HG03571 (cell line): ENCODE measurements at regions not wholly inside any gene's neighbourhood (a gene's known extent, or its start where the extent isn't known, plus 50 kb on each side); places are given as distances from the start of the nearest gene placed in this dataset.
"Not testable (repeated sequence)": the region's sequence is repeated elsewhere in the genome, so short reads cannot be mapped to it uniquely, and the experiment has no call there.

Experiments
- ATAC-seq: cut with Tn5 transposase; IDR thresholded peaks from one replicate; pipeline ENCODE4 v1.9.1; 2021; ENCODE audit not compliant: unreplicated experiment

GRCh38 chr17:20840987-20841865 lies 201.6 kb downstream of the USP22 start:
- ATAC-seq, result not testable (repeated sequence)

DNA sequence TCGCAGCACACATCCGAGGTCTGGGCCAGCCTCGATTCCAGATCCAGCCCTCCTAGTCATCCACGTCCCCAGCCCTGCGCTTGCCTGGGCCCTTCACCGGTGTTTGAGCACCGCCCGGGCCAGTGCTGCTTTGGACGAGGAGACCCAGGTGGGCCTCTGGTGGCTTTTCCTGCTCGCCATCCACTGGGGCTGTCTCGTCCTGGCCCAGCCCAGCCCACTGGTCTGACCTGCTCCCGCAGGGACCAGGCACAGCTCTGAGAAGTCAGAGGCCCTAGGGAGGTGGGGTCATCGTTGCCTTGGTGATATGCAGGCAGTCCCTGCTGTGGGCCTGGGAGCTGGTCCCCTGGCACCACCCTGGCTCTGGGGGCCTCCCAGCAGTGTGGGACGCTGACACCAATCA lies 200.8 kb downstream of the USP22 start:
- ATAC-seq, result not testable (repeated sequence)

DNA sequence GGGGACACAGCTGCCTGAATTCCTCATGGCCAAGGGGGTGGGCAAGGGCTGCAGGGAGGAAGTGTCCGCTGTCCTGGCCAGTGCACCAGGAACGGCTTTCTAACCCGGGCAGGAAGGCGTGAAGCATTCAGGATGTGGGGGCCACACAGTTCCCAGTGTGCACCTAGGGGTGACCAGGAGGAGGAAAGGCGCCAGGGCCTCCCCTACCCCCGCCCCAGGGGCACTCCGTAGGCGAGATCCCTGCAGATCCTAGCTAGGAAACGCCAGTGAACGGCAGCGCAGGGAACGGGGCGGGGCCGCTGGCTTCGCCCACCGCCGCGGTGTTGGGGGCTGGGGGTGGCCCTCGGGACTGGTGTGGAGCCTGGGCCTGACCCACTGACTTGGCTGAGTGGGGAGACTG lies 199.6 kb downstream of the USP22 start:
- not testable (repeated sequence) for ATAC-seq

DNA sequence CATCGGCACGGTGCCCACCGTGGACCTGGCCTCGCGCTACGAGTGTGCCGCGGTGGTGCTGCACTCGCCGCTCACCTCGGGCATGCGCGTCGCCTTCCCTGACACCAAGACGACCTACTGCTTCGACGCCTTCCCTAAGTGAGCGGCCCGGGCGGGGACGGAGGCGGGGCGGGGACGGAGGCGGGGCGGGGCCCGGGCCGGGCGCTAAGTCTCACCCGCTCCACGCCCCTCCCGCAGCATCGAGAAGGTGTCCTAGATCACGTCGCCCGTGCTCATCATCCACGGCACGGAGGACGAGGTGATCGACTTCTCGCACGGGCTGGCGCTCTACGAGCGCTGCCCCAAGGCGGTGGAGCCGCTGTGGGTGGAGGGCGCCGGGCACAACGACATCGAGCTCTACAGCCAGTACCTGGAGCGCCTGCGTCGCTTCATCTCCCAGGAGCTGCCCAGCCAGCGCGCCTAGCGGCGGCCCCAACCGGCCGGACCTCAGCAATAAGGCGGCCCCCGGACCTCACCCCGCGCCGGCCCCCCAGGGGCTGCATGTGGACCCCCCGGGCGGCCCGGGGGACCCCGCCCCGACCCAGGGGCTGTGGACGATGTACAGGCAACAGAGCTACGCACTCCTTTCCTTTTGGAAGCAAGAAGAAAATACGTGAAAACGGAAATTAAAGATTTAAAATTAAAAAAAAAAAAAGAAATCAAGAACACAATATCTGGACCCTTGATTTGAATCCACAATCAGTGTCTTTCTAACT lies 198.8 kb downstream of the USP22 start:
- not testable (repeated sequence) for ATAC-seq

DNA sequence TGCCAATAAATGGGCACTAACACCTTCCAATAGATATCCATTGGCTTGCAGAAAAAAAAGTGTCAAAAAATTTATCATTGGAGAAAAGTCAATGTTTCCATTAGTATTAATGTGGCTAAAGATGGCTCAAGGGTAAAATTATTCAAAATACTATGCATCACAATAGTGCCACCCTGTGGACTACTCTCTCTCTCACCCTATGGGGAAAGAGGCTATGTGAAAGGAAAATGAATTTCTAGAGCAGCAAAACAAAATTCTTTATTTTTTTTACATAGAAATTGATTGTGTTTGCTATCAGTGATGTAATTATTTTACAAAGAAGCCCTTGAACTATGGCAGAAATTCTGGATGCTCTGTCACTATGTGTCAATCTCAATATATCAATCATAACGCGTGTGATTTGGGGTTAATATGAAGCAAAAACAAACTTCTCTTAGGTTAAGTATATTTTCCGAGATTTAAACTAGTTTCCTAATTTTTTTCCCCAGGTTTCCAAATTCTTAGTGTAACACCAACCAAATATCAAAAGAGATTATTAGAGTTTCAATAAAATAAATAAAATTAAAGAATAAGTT lies 193.9 kb downstream of the USP22 start:
- not testable (repeated sequence) for ATAC-seq

DNA sequence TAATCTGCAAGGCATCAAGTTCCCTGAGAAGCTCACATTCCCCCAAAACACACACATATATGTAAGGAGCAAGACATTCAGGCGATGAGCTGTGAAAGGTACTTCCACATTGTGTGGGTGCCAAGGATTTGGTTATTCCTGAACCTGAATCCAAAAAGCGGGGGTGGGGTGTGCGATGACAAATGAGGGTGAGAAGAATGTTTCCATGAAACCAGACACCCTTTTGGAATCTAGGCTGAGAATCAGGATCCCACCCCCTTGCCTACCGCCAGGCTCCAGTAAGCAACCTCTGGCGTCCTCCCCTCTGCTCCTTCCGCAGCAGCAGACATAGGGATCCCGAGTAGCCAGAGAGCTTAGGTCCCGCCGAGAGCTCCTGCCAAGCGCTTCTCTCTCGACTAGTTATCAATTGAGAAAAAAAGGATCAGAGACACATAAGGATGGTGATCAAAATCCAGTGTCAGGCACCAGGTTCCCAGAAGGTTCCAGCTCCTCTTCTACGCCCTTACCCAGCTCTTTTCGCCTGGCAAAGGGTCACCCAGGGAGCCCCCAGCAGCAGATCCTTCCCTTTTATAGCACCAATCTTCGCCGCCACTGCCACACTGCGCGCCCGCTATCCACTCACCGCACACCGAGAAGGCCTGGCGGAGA lies 191.1 kb downstream of the USP22 start:
- ATAC-seq, result not testable (repeated sequence)

DNA sequence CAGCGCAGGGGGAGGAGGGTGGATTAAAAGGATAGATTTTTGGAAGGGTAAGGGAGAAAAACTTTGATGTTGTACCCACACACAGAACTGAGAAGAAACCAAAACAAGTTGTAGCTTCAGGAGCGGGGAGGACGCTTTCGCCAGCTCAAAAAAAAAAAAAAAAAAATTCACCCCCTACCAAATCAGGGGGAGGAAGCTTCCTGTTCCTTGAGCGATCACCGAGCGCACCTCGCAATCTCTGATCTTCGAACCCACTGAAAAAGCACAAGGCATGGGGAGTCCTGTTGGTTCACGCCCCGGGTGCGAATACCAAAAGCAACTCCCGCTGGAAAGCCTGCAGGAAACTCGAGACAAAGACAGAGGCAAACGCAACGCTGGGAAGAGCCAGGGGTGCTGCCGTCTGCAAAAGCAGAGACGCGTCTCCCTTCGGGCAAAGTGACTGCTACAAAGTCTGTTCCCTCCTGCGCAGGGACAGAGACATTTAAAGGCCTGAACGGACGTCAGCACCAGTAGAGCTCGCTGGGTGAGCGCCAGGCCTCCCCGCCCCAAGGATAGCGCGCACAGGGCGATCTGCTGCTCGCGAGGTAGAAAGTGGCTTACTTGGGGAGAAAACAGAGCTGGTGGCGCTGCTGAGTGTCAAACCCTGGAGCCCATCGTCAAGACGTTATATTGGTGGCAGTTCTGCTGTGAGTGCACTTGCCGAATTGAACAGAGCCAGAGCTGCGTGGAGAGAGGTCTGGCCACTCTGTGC lies 190.4 kb downstream of the USP22 start:
- ATAC-seq, result no peak

DNA sequence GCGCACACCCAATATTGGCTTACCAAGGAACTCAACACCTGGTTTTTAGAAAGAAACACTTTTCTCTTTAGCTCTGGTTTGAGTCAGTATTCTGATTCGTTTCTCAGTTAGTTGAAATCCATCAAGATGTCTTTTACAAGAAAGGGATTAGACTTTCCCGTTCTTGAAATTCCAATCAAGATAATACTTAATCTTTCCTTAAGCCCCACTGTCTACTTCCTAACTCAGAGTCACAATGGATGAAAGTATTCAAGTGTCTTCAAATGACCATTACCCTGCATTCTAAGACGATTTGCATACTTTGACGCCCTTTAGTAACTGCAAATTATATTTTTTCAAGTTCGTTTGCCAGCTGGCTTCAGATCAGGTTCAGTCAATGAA lies 189.8 kb downstream of the USP22 start:
- no peak for ATAC-seq

- not testable (repeated sequence) for ATAC-seq
These were observed 186.8 kb downstream of the USP22 start for GRCh38 chr17:20855910-20856470.

DNA sequence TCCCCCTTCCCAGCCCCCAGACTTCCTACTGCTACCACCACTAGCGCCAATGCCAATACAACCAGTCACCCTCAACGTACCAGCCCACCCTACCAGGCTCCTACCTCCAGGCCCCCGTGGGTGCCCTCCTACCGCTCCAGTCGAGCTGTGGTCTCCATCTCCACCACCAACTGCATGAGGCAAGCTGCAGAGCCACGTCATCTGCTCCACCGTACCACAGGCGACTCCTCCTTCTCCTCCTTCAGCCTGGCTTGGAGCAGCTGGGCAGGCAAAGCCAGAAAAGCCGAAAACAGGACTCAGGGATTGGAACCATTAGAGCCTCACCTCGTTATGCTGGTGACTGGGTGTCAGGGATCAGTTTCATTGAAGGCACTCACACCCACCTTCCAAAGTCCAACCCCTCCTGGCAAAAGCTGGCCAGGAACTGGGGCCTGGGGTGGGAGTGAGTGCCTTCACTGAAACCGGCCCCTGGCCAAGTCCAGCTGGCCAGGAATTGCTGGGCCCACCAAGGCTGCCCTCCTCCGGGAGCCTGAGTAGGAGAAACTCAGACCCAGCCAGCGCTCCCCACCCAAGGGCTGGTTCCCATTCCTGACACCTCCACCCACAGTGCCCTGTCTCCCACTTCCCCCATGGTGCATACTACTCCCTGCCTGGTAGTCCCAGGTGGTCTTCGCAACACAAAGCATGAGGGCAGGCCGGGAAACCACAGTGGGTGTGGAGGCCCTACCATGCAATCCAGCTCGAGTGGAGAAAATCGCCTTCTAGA lies 176.2 kb downstream of the USP22 start:
- ATAC-seq, result not testable (repeated sequence)

DNA sequence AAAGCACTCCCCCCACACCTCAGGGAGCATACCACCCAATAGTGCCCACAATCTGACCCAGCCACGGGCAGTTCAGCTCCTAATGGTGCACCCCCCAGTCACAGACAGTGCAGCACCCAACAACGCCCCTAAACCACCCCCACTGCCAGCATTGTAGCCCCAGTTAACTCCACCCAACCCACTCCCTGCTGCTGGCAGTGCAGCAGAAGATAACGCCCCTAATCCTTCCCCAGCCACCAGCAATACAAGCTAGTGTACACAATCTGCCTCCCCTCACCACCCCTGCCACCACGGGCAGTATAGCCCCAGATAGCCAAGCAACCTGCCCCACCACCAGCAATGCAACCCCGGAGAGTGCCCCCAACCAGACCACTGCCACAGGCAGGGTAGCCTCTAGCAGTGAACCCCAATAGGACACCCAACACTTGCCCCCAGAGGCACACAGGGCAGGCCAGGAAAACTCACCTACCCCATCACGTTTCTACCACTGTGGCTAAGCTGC lies 175.3 kb downstream of the USP22 start:
- not testable (repeated sequence) for ATAC-seq

GRCh38 chr17:20867938-20868661 lies 174.7 kb downstream of the USP22 start:
- not testable (repeated sequence) for ATAC-seq

- ATAC-seq, result not testable (repeated sequence)
These were observed 174.2 kb downstream of the USP22 start for GRCh38 chr17:20868662-20869007.

DNA sequence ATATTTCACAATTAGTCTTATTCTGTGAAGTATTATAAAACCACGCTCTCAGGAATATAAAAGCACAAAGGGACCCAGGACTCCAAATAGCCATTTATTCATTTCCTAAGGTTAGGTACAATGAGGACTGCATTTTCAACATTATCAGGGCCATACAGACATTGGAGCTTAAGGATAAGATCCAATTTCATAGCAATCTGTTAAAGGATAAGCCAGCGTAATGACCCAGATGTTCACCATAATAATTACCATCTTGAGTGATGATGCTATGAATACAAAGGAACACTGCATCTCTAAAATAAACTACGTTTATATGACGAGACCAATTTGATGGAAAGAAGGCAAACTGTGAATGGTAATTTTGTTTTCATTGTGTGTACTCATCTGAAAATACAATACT lies 169.6 kb downstream of the USP22 start:
- ATAC-seq, result not testable (repeated sequence)

GRCh38 chr17:20873688-20874328 lies 169.0 kb downstream of the USP22 start:
- not testable (repeated sequence) for ATAC-seq

DNA sequence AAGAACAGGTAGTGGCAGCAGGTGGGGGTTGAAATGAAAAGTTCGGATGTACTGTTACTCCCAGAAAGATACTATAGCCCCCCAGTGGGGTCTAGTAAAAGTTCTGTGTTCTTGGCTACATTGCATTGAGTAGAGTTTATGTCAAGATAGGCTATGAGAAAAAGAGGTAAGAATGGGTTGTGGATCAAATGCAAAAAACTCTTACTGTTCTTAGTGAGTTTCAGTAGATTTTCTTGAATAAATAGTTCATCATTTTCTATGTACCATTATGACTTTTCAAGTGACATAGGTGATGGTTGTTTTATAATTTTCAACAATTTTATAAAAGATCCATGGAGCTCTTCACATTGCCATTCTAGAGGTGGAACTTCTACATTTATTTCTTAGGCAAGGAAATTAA lies 165.4 kb downstream of the USP22 start:
- not testable (repeated sequence) for ATAC-seq

- ATAC-seq, result no peak
These were observed 152.5 kb downstream of the USP22 start for GRCh38 chr17:20890338-20890737.

DNA sequence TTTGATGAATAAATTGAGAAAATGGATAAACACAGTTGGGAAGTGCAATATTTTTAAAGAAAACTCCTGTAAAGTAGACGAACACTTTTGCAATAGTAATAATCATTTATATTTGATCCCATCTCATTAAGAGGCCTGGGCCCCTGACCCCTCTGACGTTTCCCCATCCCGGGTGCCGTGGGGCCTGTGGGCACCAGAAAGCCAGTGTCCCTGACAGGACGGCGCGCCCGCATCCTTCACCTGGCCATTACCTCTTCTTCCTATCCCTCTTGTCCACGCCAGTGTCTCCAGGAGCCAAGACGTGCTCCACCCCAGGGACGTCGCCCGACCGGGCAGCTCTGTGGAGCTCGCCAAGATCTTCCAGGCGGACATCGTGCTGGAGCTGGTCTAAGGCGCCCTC lies 147.4 kb downstream of the USP22 start:
- ATAC-seq, result not testable (repeated sequence)
